Peyer's patch (tissue), 4 donors: ENCODE measurements at regions not wholly inside any gene's neighbourhood (a gene's known extent, or its start where the extent isn't known, plus 50 kb on each side); places are given as distances from the start of the nearest gene placed in this dataset.

Experiments used
- DNase-seq, 3 donors: peaks; one replicate each; pipeline ENCODE4 v3.0.0-alpha.2; 2017 to 2019
- H3K27ac ChIP-seq, 4 donors: fragments of 200-600 bp; sonication (generic); one replicate each; pipeline ENCODE4 v1.5.1; 2016 to 2019
- H3K27me3 ChIP-seq, 2 donors: fragments of 200-600 bp; sonication (generic); one replicate each; pipeline ENCODE4 v1.5.1; 2019
- H3K36me3 ChIP-seq, 3 donors: fragments of 200-600 bp; sonication (generic); one replicate each; pipeline ENCODE4 v1.5.1; 2016 to 2019
- H3K4me1 ChIP-seq, 4 donors: fragments of 200-600 bp; sonication (generic); one replicate each; pipeline ENCODE4 v1.5.1; 2016 to 2019
- H3K4me3 ChIP-seq, 4 donors: fragments of 200-600 bp; sonication (generic); 1 replicate in 3 of 4; 2 replicates in 1 of 4; pipeline ENCODE4 v1.5.1; 2016 to 2019; ENCODE audit warnings: mild to moderate bottlenecking in 1 of 4
- H3K9me3 ChIP-seq, 4 donors: fragments of 200-600 bp; sonication (generic); one replicate each; pipeline ENCODE4 v1.5.1; 2016 to 2019; ENCODE audit warnings: mild to moderate bottlenecking in 1 of 4
- CTCF ChIP-seq, 6 experiments: fragments of 450-650 bp in 4 of 6; fragments of 200-600 bp in 2 of 6; sonication (generic) in 1 of 6; IDR thresholded peaks; one replicate each; pipeline ENCODE4 v1.5.1; 2017 to 2019; ENCODE audit warnings: antibody characterized with exemption in 6 of 6, mild to moderate bottlenecking in 3 of 6, moderate library complexity in 1 of 6
- POLR2A ChIP-seq, 2 donors: fragments of 450-650 bp; IDR thresholded peaks; one replicate each; pipeline ENCODE4 v1.5.1; 2017; ENCODE audit warnings: antibody characterized with exemption in 2 of 2, mild to moderate bottlenecking in 2 of 2, moderate library complexity in 2 of 2

GRCh38 chr4:100929135-100929534 is 411.3 kb upstream of the EMCN start:
- TF ChIP-seq CTCF (IDR thresholded peaks at IDR 0.05) (no peak), POLR2A (IDR thresholded peaks at IDR 0.05) (no peak)
- Histone ChIP-seq H3K36me3 (no peaks in the 10 kb centered on the region), H3K27me3 (no peaks in the 10 kb centered on the region), H3K27ac (no peak overlapping the region), H3K4me3 (no peak overlapping the region), H3K9me3 (no peaks in the 10 kb centered on the region), H3K4me1 (no peaks in the 10 kb centered on the region)
- no peak for DNase-seq

- no peak overlapping the region for H3K4me3 ChIP-seq
- no peaks in the 10 kb centered on the region for H3K36me3 ChIP-seq
- H3K27me3 ChIP-seq: no peaks in the 10 kb centered on the region
- H3K27ac ChIP-seq: no peak overlapping the region
- no peak for DNase-seq
- no peaks in the 10 kb centered on the region for H3K4me1 ChIP-seq
- no peak for TF ChIP-seq POLR2A (IDR thresholded peaks at IDR 0.05)
- TF ChIP-seq CTCF (IDR thresholded peaks at IDR 0.05): no peak
- H3K9me3 ChIP-seq: no peaks in the 10 kb centered on the region
Measured at GRCh38 chr4:100926039-100926717, 408.4 kb upstream of the EMCN start.

GRCh38 chr4:100913685-100914084 is 395.9 kb upstream of the EMCN start:
- H3K4me3 ChIP-seq: no peak overlapping the region
- H3K4me1 ChIP-seq: no peaks in the 10 kb centered on the region
- H3K36me3 ChIP-seq: no peaks in the 10 kb centered on the region
- H3K27ac ChIP-seq: no peak overlapping the region
- no peaks in the 10 kb centered on the region for H3K9me3 ChIP-seq
- TF ChIP-seq CTCF (IDR thresholded peaks at IDR 0.05): no peak
- TF ChIP-seq POLR2A (IDR thresholded peaks at IDR 0.05): no peak
- no peaks in the 10 kb centered on the region for H3K27me3 ChIP-seq
- DNase-seq: no peak

GRCh38 chr4:100908540-100908939 is 390.7 kb upstream of the EMCN start:
- no peaks in the 10 kb centered on the region for H3K4me1 ChIP-seq
- no peak for TF ChIP-seq POLR2A (IDR thresholded peaks at IDR 0.05)
- no peak for TF ChIP-seq CTCF (IDR thresholded peaks at IDR 0.05)

GRCh38 chr4:100907465-100908454 is 389.9 kb upstream of the EMCN start:
- Histone ChIP-seq H3K4me3 (no peak overlapping the region), H3K36me3 (no peaks in the 10 kb centered on the region), H3K27me3 (no peaks in the 10 kb centered on the region), H3K9me3 (no peaks in the 10 kb centered on the region), H3K4me1 (no peaks in the 10 kb centered on the region), H3K27ac (no peak overlapping the region)
- TF ChIP-seq CTCF (IDR thresholded peaks at IDR 0.05) (peak in 5 of 6 experiments; percentile 17 to 42 (median 32)), POLR2A (IDR thresholded peaks at IDR 0.05) (no peak)
- no peak for DNase-seq

More at GRCh38 chr4:100908540-100908939, 390.7 kb upstream of the EMCN start:
- H3K9me3 ChIP-seq: no peaks in the 10 kb centered on the region
- no peaks in the 10 kb centered on the region for H3K36me3 ChIP-seq
- H3K4me3 ChIP-seq: no peak overlapping the region
- no peaks in the 10 kb centered on the region for H3K27me3 ChIP-seq
- H3K27ac ChIP-seq: no peak overlapping the region
- DNase-seq: no peak
